Lower lobe of right lung (tissue), 2 donors: ENCODE measurements at regions not wholly inside any gene's neighbourhood (a gene's known extent, or its start where the extent isn't known, plus 50 kb on each side); places are given as distances from the start of the nearest gene placed in this dataset.

Source experiments
- ATAC-seq, 2 donors: fragments of 200-7000 bp; cut with Tn5 transposase; one replicate each; pipeline ENCODE4 v1.9.1; 2020 to 2022; ENCODE audit warnings: mild to moderate bottlenecking in 2 of 2, moderate library complexity in 2 of 2
- DNase-seq: peaks from one replicate; pipeline ENCODE4 v3.0.0-alpha.2; 2020
- H3K27ac ChIP-seq: fragments of 200-600 bp; one replicate; pipeline ENCODE4 v1.8.0; 2022
- H3K27me3 ChIP-seq: fragments of 200-600 bp; one replicate; pipeline ENCODE4 v1.8.0; 2022; ENCODE audit warnings: low read depth
- H3K36me3 ChIP-seq: fragments of 200-600 bp; one replicate; pipeline ENCODE4 v1.8.0; 2022; ENCODE audit warnings: mild to moderate bottlenecking
- H3K4me1 ChIP-seq: fragments of 200-600 bp; one replicate; pipeline ENCODE4 v1.8.0; 2022
- H3K4me3 ChIP-seq: fragments of 200-600 bp; one replicate; pipeline ENCODE4 v1.8.0; 2022; ENCODE audit warnings: mild to moderate bottlenecking
- H3K9me3 ChIP-seq: fragments of 200-600 bp; one replicate; pipeline ENCODE4 v1.8.0; 2022
- CTCF ChIP-seq: fragments of 200-600 bp; IDR thresholded peaks from one replicate; pipeline ENCODE4 v1.8.0; 2022; ENCODE audit warnings: antibody characterized with exemption, mild to moderate bottlenecking
- intact Hi-C: fragments of 100-400 bp; cut with DNase I; formaldehyde crosslinking; loops from one replicate; pipeline ENCODE4 v1.11.0; 2022
- donor health status: DM: no; HTN: yes; CAD: no; lungs with severe emphysema.

- H3K9me3 ChIP-seq: no peaks in the 10 kb centered on the region
- H3K4me1 ChIP-seq: no peaks in the 10 kb centered on the region
- H3K27ac ChIP-seq: no peak overlapping the region
- ATAC-seq (no peak), DNase-seq (no peak)
- no peaks in the 10 kb centered on the region for H3K27me3 ChIP-seq
- TF ChIP-seq CTCF: no peak
- no peak overlapping the region for H3K4me3 ChIP-seq
- intact Hi-C loops: no loop called here
- H3K36me3 ChIP-seq: no peaks in the 10 kb centered on the region
These were observed 607.1 kb downstream of the SOX5 start for GRCh38 chr12:23342407-23342806.

GRCh38 chr12:23349564-23349963 is 599.9 kb downstream of the SOX5 start:
- no peaks in the 10 kb centered on the region for H3K36me3 ChIP-seq
- ATAC-seq (no peak), DNase-seq (no peak)
- no peak for TF ChIP-seq CTCF
- H3K27me3 ChIP-seq: no peaks in the 10 kb centered on the region
- no peak overlapping the region for H3K4me3 ChIP-seq
- intact Hi-C loops: no loop called here
- H3K4me1 ChIP-seq: no peaks in the 10 kb centered on the region
- H3K9me3 ChIP-seq: no peaks in the 10 kb centered on the region
- no peak overlapping the region for H3K27ac ChIP-seq

GRCh38 chr12:23350808-23351207 is 598.7 kb downstream of the SOX5 start:
- ATAC-seq: no peak
- Histone ChIP-seq H3K4me3 (no peak overlapping the region), H3K27ac (no peak overlapping the region), H3K27me3 (no peaks in the 10 kb centered on the region), H3K36me3 (no peaks in the 10 kb centered on the region), H3K9me3 (no peaks in the 10 kb centered on the region), H3K4me1 (no peaks in the 10 kb centered on the region)
- no peak for DNase-seq
- TF ChIP-seq CTCF: no peak
- intact Hi-C loops: no loop called here

GRCh38 chr12:23352670-23353069 is 596.8 kb downstream of the SOX5 start:
- Histone ChIP-seq H3K4me1 (no peaks in the 10 kb centered on the region), H3K27me3 (no peaks in the 10 kb centered on the region), H3K36me3 (no peaks in the 10 kb centered on the region), H3K4me3 (no peak overlapping the region), H3K9me3 (no peaks in the 10 kb centered on the region), H3K27ac (no peak overlapping the region)
- intact Hi-C loops: no loop called here
- DNase-seq (no peak), ATAC-seq (no peak)
- TF ChIP-seq CTCF: no peak

- intact Hi-C loops: no loop called here
- DNase-seq: no peak
- no peaks in the 10 kb centered on the region for H3K9me3 ChIP-seq
These were observed 594.7 kb downstream of the SOX5 start for GRCh38 chr12:23354800-23355199.

More at GRCh38 chr12:23354800-23355199, 594.7 kb downstream of the SOX5 start:
- Histone ChIP-seq H3K27ac (no peak overlapping the region), H3K36me3 (no peaks in the 10 kb centered on the region), H3K27me3 (no peaks in the 10 kb centered on the region), H3K4me3 (no peak overlapping the region), H3K4me1 (no peaks in the 10 kb centered on the region)
- no peak for TF ChIP-seq CTCF
- ATAC-seq: no peak
